Transverse colon (tissue), 4 donors: ENCODE measurements at regions not wholly inside any gene's neighbourhood (a gene's known extent, or its start where the extent isn't known, plus 50 kb on each side); places are given as distances from the start of the nearest gene placed in this dataset.

Experiments
- DNase-seq: peaks from one replicate; pipeline ENCODE4 v3.0.0-alpha.2; 2019
- H3K27ac ChIP-seq, 4 donors: fragments of 200-600 bp; sonication (generic); 2 replicates each; pipeline ENCODE4 v1.5.1; 2016 to 2018; ENCODE audit warnings: inconsistent platforms in 4 of 4
- H3K27me3 ChIP-seq: fragments of 200-600 bp; sonication (generic); 2 replicates; pipeline ENCODE4 v1.5.1; 2017; ENCODE audit warnings: inconsistent platforms
- H3K36me3 ChIP-seq, 4 donors: fragments of 200-600 bp; sonication (generic); 2 replicates each; pipeline ENCODE4 v1.5.1; 2017 to 2019; ENCODE audit warnings: inconsistent platforms in 4 of 4
- H3K4me1 ChIP-seq, 4 donors: fragments of 200-600 bp; sonication (generic); 2 replicates each; pipeline ENCODE4 v1.5.1; 2017 to 2020; ENCODE audit warnings: inconsistent platforms in 4 of 4
- H3K4me3 ChIP-seq, 4 donors: fragments of 200-600 bp; sonication (generic); 1 replicate in 1 of 4; 2 replicates in 3 of 4; pipeline versions ENCODE4 v1.5.1 to v1.6.1; 2017 to 2019; ENCODE audit warnings: inconsistent platforms in 4 of 4
- H3K9me3 ChIP-seq, 2 donors: fragments of 200-600 bp; sonication (generic); 2 replicates each; pipeline ENCODE4 v1.5.1; 2017 to 2019; ENCODE audit warnings: inconsistent platforms in 2 of 2
- EP300 ChIP-seq: sonication (generic); formaldehyde crosslinking; IDR thresholded peaks from one replicate; pipeline ENCODE4 v1.6.1; 2017; ENCODE audit warnings: antibody characterized with exemption, low read depth
- POLR2A ChIP-seq: fragments of 450-650 bp; IDR thresholded peaks from one replicate; pipeline ENCODE4 v1.6.1; 2016; ENCODE audit warnings: antibody characterized with exemption, mild to moderate bottlenecking, moderate library complexity
- POLR2AphosphoS5 ChIP-seq, 3 donors: sonication (generic); formaldehyde crosslinking; IDR thresholded peaks; one replicate each; pipeline ENCODE4 v1.6.1; 2016; ENCODE audit warnings: antibody characterized with exemption in 3 of 3
- WGBS, 2 donors: methylation state at CpG; one replicate each; pipeline ENCODE4 v1.1.5; 2018; ENCODE audit warnings: low coverage in 1 of 2; 5-methylcytosine and 5-hydroxymethylcytosine counted together
- in situ Hi-C, 4 donors: fragments of 200-750 bp; cut with MboI; loops; one replicate each; pipeline versions ENCODE4 v1.15.0 to v1.15.1; 2017; ENCODE audit warnings: low sequenced_read_pairs in 3 of 4, low pct_ligation_motif_present in 1 of 4, low pct_unique_long_range_greater_than_20kb in 1 of 4
- intact Hi-C: fragments of 100-400 bp; cut with DNase I; formaldehyde crosslinking; loops from one replicate; pipeline ENCODE4 v1.15.1; 2023; ENCODE audit warnings: low total_unique reads
- TF ChIP-seq, protein P1 (sequence below), 5 experiments: fragments of 200-600 bp in 3 of 5; fragments of 450-650 bp in 2 of 5; sonication (generic) in 3 of 5; IDR thresholded peaks; 1 replicate in 2 of 5; 2 replicates in 3 of 5; pipeline ENCODE4 v1.5.1; 2016 to 2017; ENCODE audit warnings: antibody characterized with exemption in 5 of 5, inconsistent platforms in 3 of 5, mild to moderate bottlenecking in 2 of 5, moderate library complexity in 1 of 5

DNA sequence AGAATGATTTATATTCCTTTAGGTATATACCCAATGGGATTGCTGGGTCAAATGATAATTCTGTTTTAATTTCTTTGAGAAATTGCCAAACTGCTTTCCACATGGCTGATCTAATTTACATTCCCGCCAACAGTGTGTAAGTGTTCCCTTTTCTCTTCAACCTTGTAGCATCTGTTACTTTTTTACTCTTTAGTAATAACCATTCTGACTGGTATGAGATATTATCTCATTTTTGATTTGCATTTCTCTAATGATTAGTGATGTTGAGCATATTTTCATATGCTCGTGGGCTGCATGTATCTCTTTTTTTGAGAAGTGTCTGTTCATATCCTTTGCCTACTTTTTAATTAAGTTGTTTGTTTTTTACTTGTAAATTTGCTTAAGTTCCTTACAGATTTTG, 1264.2 kb downstream of the OTOL1 start:
- Histone ChIP-seq H3K36me3 (no peaks in the 10 kb centered on the region), H3K9me3 (no peaks in the 10 kb centered on the region), H3K27me3 (no peaks in the 10 kb centered on the region), H3K27ac (no peak overlapping the region), H3K4me1 (no peaks in the 10 kb centered on the region), H3K4me3 (no peak overlapping the region)
- in situ Hi-C loops, result no loop called here
- no peak for DNase-seq
- WGBS, 2 donors, result 69% methylated on average over 2 of the region's 2 CpGs
- TF ChIP-seq POLR2AphosphoS5 (IDR thresholded peaks at IDR 0.05), result no peak
- TF ChIP-seq, protein P1, sequence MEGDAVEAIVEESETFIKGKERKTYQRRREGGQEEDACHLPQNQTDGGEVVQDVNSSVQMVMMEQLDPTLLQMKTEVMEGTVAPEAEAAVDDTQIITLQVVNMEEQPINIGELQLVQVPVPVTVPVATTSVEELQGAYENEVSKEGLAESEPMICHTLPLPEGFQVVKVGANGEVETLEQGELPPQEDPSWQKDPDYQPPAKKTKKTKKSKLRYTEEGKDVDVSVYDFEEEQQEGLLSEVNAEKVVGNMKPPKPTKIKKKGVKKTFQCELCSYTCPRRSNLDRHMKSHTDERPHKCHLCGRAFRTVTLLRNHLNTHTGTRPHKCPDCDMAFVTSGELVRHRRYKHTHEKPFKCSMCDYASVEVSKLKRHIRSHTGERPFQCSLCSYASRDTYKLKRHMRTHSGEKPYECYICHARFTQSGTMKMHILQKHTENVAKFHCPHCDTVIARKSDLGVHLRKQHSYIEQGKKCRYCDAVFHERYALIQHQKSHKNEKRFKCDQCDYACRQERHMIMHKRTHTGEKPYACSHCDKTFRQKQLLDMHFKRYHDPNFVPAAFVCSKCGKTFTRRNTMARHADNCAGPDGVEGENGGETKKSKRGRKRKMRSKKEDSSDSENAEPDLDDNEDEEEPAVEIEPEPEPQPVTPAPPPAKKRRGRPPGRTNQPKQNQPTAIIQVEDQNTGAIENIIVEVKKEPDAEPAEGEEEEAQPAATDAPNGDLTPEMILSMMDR (IDR thresholded peaks at IDR 0.05), result no peak
- no peak for TF ChIP-seq POLR2A
- TF ChIP-seq EP300, result no peak
- intact Hi-C loops, result no loop called here

DNA sequence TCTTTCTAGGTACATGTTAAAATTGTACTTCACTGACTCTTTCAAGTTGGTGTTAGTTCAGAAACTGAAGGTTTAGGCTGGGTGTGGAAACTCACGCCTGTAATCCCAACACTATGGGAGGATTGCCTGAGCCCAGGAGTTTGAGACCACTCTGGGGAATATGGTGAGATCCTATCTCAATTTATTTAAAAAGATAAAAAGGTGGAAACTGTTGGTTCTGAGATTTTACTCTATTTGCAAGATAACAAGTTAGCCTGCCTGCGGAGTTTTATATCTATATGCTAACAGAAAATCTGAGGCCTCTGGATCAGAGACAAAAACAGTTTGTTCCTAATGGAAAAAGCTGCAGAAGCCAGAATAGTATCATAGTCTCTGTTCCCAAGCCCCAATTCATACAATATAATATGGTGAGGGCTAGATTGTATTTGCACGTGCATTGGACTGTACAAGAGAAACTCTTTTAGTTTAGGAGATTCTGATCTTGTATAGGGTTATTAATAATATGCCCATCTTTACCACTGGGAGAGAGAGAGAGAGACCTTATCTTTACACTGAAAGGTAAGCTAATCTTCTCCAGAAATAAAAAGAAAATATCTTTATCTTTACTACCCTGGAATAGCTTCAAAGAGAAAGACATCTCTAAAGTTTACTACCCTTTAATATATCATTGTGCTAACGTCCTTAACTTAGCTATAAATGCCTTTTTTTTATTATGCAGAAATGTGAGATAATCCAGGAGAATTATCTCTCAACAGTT, 1267.6 kb downstream of the OTOL1 start:
- intact Hi-C loops (no loop called here), in situ Hi-C loops (no loop called here)
- no peaks in the 10 kb centered on the region for H3K27me3 ChIP-seq
- H3K27ac ChIP-seq, result no peak overlapping the region
- no peaks in the 10 kb centered on the region for H3K9me3 ChIP-seq
- 37 to 44% methylated on average over 4 of the region's 4 CpGs for WGBS, 2 donors
- DNase-seq, result no peak
- H3K4me3 ChIP-seq, result no peak overlapping the region
- no peaks in the 10 kb centered on the region for H3K36me3 ChIP-seq
- H3K4me1 ChIP-seq, result no peaks in the 10 kb centered on the region
- no peak for TF ChIP-seq POLR2AphosphoS5 (IDR thresholded peaks at IDR 0.05)
- no peak for TF ChIP-seq EP300
- no peak for TF ChIP-seq POLR2A

DNA sequence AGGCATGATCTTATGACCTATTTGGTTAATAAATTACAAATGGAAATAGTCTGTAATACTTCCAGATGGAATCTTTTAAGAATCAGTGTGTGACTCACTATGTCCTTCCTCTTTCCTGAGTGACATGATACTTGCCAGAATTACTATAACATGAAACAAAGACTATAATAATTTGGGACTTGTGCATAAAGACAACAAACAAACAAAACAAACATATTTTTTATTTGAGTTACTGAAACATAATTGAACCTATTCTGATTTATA, 1268.1 kb downstream of the OTOL1 start:
- Histone ChIP-seq H3K27ac (no peak overlapping the region), H3K9me3 (no peaks in the 10 kb centered on the region), H3K36me3 (no peaks in the 10 kb centered on the region), H3K4me1 (no peaks in the 10 kb centered on the region), H3K4me3 (no peak overlapping the region), H3K27me3 (no peaks in the 10 kb centered on the region)
- TF ChIP-seq, protein P1 (IDR thresholded peaks at IDR 0.05), result no peak
- no peak for DNase-seq
- in situ Hi-C loops, result no loop called here
- intact Hi-C loops, result no loop called here

DNA sequence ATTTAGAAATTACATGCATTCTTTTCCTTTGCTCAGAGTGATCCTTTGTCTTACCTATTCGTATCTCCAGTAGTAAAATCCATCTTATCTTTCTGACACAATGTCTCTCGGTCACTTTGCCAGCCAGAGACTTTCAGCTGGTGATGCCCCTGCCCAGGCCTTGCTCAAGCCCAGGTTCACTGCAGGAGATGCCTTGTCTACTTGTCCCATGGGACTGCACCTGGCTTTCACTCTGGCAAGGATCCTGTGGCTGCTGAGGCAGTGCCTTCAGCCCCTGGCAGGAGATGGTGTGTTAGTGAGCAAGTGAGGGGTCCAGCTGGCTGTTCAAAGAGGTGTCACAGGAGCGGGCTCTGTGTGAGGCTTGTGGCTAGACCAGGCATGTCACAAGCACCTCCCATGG, 1268.9 kb downstream of the OTOL1 start:
- no peak overlapping the region for H3K4me3 ChIP-seq
- H3K9me3 ChIP-seq, result no peaks in the 10 kb centered on the region
- H3K27me3 ChIP-seq, result no peaks in the 10 kb centered on the region
- DNase-seq, result no peak
- H3K4me1 ChIP-seq, result peaks cover 0 to 3% (median 0%) of the 10 kb centered on the region in 4 donors
- TF ChIP-seq, protein P1 (IDR thresholded peaks at IDR 0.05), result no peak
- TF ChIP-seq POLR2A (no peak), EP300 (no peak), POLR2AphosphoS5 (IDR thresholded peaks at IDR 0.05) (no peak)
- 83 to 100% methylated on average over 2 of the region's 3 CpGs for WGBS, 2 donors
- intact Hi-C loops, result no loop called here
- no peaks in the 10 kb centered on the region for H3K36me3 ChIP-seq
- H3K27ac ChIP-seq, result no peak overlapping the region
- in situ Hi-C loops, result no loop called here

DNA sequence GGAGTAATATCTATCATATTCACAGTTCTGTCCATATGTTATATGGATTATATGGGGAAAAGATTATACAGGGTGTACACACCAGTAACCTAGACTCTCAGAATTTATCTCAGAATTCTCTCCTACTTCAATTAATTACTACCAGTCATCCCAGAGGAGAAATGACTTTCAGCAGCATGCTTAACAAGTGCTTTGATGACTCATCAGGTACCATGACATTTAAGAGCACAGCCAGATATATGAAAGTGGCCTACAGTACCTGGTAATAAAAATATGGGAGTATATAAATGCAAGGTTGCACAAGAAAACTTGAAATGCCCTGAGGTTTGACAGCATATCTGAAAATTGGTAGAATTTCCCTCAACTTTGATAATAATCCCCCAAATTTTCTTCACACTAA, 1273.0 kb downstream of the OTOL1 start:
- Histone ChIP-seq H3K27me3 (no peaks in the 10 kb centered on the region), H3K27ac (no peak overlapping the region), H3K36me3 (no peaks in the 10 kb centered on the region), H3K4me1 (peaks cover 0 to 3% (median 0%) of the 10 kb centered on the region in 4 donors), H3K9me3 (no peaks in the 10 kb centered on the region), H3K4me3 (no peak overlapping the region)
- in situ Hi-C loops, result no loop called here
- TF ChIP-seq POLR2AphosphoS5 (IDR thresholded peaks at IDR 0.05) (no peak), EP300 (no peak), POLR2A (no peak)
- TF ChIP-seq, protein P1 (IDR thresholded peaks at IDR 0.05), result no peak
- DNase-seq, result no peak
- intact Hi-C loops, result no loop called here
